ENCODE measurements at regions not wholly inside any gene's neighbourhood (a gene's known extent, or its start where the extent isn't known, plus 50 kb on each side); places are given as distances from the start of the nearest gene placed in this dataset.

- POLR2A ChIA-PET, result no interaction called here
- H3K9ac ChIP-seq, result no peak overlapping the region
- no peaks in the 10 kb centered on the region for H3K79me2 ChIP-seq (ENCODE audit: insufficient read depth)
- H3K27ac ChIP-seq (ENCODE audit: low read depth in 2 of 2, low read length in 1 of 2), result no peak overlapping the region
- H3F3A ChIP-seq (replicated peaks; ENCODE audit: insufficient read depth), result no peaks in the 10 kb centered on the region
- DNase-seq, result no peak
- H3K9me2 ChIP-seq, result no peaks in the 10 kb centered on the region
- H3K4me2 ChIP-seq, result no peak overlapping the region
- H3K4me1 ChIP-seq (ENCODE audit: control insufficient read depth in 1 of 2, insufficient read depth in 2 of 2, low read depth in 1 of 2, low read length in 1 of 2), result peaks cover under 1 to 6% of the 10 kb centered on the region in 2 experiments; a peak in 2 of 4 replicates
- no peaks in the 10 kb centered on the region for H4K20me1 ChIP-seq (ENCODE audit: insufficient read depth)
- CTCF ChIA-PET, result interaction anchor here (0.7 kb wide), 1 partner anchor 778 kb away, joined by 4 read pairs; no protein-coding TSS in a partner anchor
- no peaks in the 10 kb centered on the region for H3K36me3 ChIP-seq (replicated peaks in 1 of 2; ENCODE audit: control insufficient read depth in 1 of 2, insufficient read depth in 2 of 2, low read length in 1 of 2)
- no peak overlapping the region for H3K4me3 ChIP-seq (ENCODE audit: low read depth in 2 of 2, low read length in 1 of 2)
- no peaks in the 10 kb centered on the region for H3K9me3 ChIP-seq
- no peak for TF ChIP-seq YY1 (IDR thresholded peaks at IDR 0.05; ENCODE audit: low read depth)
- TF ChIP-seq TAF1 (IDR thresholded peaks at IDR 0.05; ENCODE audit: borderline replicate concordance, low read depth, low read length), result no peak
- no peak for TF ChIP-seq NRF1 (IDR thresholded peaks at IDR 0.05; ENCODE audit: low read depth, low read length)
- TF ChIP-seq SIN3A (IDR thresholded peaks at IDR 0.05; ENCODE audit: borderline replicate concordance, low read depth, low read length), result no peak
- TF ChIP-seq FOXJ3 (CRISPR knock-in tag; IDR thresholded peaks at IDR 0.05), result no peak
- no peak for TF ChIP-seq ELF1 (IDR thresholded peaks at IDR 0.05)
- no peak for TF ChIP-seq MXI1 (IDR thresholded peaks at IDR 0.05; ENCODE audit: low read depth, low read length)
- no peak for TF ChIP-seq PBX3 (IDR thresholded peaks at IDR 0.05)
- no peak for TF ChIP-seq USF2 (IDR thresholded peaks at IDR 0.05; ENCODE audit: borderline replicate concordance, low read depth, low read length)
- TF ChIP-seq RFX5 (IDR thresholded peaks at IDR 0.05; ENCODE audit: low read length), result no peak
- no peak for TF ChIP-seq GABPA (IDR thresholded peaks at IDR 0.05; ENCODE audit: low read depth)
- TF ChIP-seq REST (IDR thresholded peaks at IDR 0.05; ENCODE audit: low read depth, low read length), result no peak
- H3K27me3 ChIP-seq (ENCODE audit: insufficient read depth), result no peaks in the 10 kb centered on the region
- H2AFZ ChIP-seq (ENCODE audit: low read depth), result no peak overlapping the region
- WGBS (ENCODE audit: low lambda C conversion rate), result 67% methylated on average over 5 of the region's 5 CpGs
These were observed 140.1 kb upstream of the DUSP10 start for GRCh38 chr1:221881805-221882581.
